ENCODE measurements at regions not wholly inside any gene's neighbourhood (a gene's known extent, or its start where the extent isn't known, plus 50 kb on each side); places are given as distances from the start of the nearest gene placed in this dataset.

DNA sequence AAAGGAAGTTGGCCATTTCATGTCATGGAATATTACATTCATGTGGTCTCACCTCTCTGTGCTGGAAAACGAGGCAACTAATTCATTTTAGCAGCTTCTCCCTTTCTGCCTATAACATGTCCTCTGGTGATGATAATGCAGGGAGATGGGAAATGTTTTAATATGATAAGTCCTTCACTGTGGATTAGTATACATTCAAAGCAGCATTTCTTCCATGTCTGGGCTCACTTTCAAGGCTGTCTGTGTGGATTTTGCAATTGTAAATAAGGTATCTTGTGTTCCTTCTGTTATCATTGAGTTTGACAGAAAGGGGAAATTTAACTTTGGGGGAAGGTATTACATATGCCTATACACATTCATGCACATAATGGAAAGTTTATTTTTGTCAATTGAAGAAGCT lies 374.7 kb upstream of the DAB1 start:
- TF ChIP-seq, protein P1, sequence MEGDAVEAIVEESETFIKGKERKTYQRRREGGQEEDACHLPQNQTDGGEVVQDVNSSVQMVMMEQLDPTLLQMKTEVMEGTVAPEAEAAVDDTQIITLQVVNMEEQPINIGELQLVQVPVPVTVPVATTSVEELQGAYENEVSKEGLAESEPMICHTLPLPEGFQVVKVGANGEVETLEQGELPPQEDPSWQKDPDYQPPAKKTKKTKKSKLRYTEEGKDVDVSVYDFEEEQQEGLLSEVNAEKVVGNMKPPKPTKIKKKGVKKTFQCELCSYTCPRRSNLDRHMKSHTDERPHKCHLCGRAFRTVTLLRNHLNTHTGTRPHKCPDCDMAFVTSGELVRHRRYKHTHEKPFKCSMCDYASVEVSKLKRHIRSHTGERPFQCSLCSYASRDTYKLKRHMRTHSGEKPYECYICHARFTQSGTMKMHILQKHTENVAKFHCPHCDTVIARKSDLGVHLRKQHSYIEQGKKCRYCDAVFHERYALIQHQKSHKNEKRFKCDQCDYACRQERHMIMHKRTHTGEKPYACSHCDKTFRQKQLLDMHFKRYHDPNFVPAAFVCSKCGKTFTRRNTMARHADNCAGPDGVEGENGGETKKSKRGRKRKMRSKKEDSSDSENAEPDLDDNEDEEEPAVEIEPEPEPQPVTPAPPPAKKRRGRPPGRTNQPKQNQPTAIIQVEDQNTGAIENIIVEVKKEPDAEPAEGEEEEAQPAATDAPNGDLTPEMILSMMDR (IDR thresholded peaks at IDR 0.05; ENCODE audit: low read depth, low read length): no peak
- Histone ChIP-seq H3K27me3 (no peaks in the 10 kb centered on the region), H3K4me3 (ENCODE audit: low read depth, low read length) (no peak overlapping the region), H3K9me3 (no peaks in the 10 kb centered on the region), H3K36me3 (no peaks in the 10 kb centered on the region), H3K4me1 (no peaks in the 10 kb centered on the region)
- DNase-seq: no peak

DNA sequence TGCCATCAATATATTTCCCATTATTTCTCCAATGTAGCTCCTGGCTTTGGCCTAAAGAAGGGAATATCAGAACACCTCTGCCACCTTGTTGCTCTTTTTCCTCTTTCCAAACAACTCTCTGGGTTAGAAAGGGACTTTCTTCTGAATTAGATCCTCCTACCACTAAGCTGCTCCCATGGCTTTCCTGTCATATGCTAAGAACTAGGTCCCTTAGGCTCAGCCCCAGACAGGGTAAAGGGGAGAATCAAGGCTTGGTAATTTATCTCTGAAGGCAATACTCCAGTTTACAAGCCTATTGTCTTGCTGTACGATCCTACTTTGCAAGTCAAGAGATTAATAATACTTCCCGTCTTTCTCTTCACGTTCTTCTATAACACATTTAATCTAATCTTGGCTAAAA lies 373.2 kb upstream of the DAB1 start:
- no peak for DNase-seq
- no peak overlapping the region for H3K4me3 ChIP-seq (ENCODE audit: low read depth, low read length)
- no peaks in the 10 kb centered on the region for H3K4me1 ChIP-seq
- no peaks in the 10 kb centered on the region for H3K27me3 ChIP-seq
- no peaks in the 10 kb centered on the region for H3K9me3 ChIP-seq
- TF ChIP-seq, protein P1 (IDR thresholded peaks at IDR 0.05; ENCODE audit: low read depth, low read length): no peak
- H3K36me3 ChIP-seq: no peaks in the 10 kb centered on the region

DNA sequence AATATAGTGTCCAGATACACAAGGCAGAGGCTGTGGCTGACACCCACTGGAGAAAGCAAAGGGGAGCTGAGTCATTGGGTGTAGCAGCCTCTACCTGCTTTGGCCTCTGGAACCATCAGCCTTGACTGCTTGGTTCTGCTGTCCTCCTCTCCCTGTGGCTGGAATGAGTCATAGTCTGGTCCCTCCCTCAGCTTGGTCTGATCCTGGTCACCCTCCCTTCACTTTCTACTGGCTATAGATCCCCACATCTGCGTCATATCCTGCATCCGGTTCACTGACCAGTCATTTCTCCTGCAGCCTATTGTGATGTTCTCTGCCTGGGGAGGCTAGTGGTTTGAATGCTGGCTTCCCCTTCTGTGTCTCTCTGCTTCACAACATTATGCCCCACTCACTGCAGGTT lies 372.8 kb upstream of the DAB1 start:
- no peaks in the 10 kb centered on the region for H3K4me1 ChIP-seq
- no peaks in the 10 kb centered on the region for H3K36me3 ChIP-seq
- no peaks in the 10 kb centered on the region for H3K27me3 ChIP-seq
- DNase-seq: no peak
- H3K9me3 ChIP-seq: no peaks in the 10 kb centered on the region
- TF ChIP-seq, protein P1 (IDR thresholded peaks at IDR 0.05; ENCODE audit: low read depth, low read length): no peak
- H3K4me3 ChIP-seq (ENCODE audit: low read depth, low read length): no peak overlapping the region

DNA sequence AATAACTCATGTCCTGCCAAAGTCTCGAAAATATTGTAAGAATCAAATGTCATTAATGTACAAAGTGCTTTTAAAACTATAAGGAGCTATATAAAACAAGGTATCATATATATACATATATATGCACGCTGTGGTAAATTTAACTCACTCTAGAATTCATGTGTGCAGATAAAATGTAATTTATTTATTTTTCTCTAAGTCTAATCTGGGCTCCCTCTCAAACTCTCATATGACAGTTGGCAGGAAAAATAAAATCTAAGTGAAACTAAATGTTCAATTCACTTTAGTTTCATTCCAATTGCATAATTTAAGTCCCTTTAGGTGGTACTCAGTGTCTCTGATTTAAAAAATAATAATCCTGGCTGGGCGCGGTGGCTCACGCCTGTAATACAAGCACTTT lies 372.0 kb upstream of the DAB1 start:
- Histone ChIP-seq H3K4me1 (no peaks in the 10 kb centered on the region), H3K4me3 (ENCODE audit: low read depth, low read length) (no peak overlapping the region), H3K9me3 (no peaks in the 10 kb centered on the region), H3K36me3 (no peaks in the 10 kb centered on the region), H3K27me3 (no peaks in the 10 kb centered on the region)
- TF ChIP-seq, protein P1 (IDR thresholded peaks at IDR 0.05; ENCODE audit: low read depth, low read length): no peak
- DNase-seq: no peak

DNA sequence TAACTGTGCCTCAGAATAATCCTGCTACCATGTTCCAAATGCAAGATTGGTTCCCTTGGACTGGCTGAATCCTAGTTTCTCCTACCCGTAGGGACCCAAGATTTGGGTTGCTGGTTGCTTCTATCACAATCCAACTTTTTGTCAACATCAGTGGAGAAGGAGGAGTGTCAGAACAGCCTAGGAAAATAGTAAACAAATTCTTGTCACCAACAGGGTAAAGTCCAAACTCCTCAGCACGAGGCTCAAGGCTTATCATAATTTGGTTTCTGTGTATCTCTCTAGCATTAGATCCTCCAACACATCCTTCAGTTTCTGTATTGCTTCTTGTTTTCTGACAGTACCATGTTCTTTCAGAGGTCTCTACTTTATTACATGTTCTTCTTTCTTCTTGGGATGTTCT lies 370.2 kb upstream of the DAB1 start:
- Histone ChIP-seq H3K36me3 (no peaks in the 10 kb centered on the region), H3K4me1 (no peaks in the 10 kb centered on the region), H3K4me3 (ENCODE audit: low read depth, low read length) (no peak overlapping the region), H3K9me3 (no peaks in the 10 kb centered on the region), H3K27me3 (no peaks in the 10 kb centered on the region)
- no peak for DNase-seq
- TF ChIP-seq, protein P1 (IDR thresholded peaks at IDR 0.05; ENCODE audit: low read depth, low read length): no peak

DNA sequence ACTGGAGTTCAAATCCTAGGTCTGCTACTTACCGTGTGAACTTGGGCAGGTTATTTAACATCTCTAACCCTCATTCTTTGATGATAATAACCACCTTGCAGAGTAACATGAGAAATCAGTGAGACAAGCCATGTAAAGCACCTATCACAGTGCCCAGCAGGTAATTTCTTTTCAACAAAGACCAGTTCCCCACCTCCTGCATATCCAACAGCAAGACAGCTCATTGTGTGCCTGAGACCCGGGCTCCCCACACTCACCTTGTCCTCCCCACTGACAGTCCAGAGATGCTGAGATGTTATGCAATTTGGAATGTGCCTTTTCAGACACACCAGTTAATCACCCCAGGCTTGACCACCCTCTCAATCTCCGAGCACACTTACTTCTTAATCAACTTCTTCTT lies 367.6 kb upstream of the DAB1 start:
- DNase-seq: no peak
- no peaks in the 10 kb centered on the region for H3K36me3 ChIP-seq
- no peaks in the 10 kb centered on the region for H3K27me3 ChIP-seq
- H3K9me3 ChIP-seq: no peaks in the 10 kb centered on the region
- TF ChIP-seq, protein P1 (IDR thresholded peaks at IDR 0.05; ENCODE audit: low read depth, low read length): no peak
- no peak overlapping the region for H3K4me3 ChIP-seq (ENCODE audit: low read depth, low read length)
- no peaks in the 10 kb centered on the region for H3K4me1 ChIP-seq
